ENCODE measurements at regions not wholly inside any gene's neighbourhood (a gene's known extent, or its start where the extent isn't known, plus 50 kb on each side); places are given as distances from the start of the nearest gene placed in this dataset.

- no TSS peak for BruUV-seq (replicated peaks)
- CTCF ChIA-PET (ENCODE audit: unreplicated experiment): no interaction called here
Observed at GRCh38 chr5:125233944-125234343, 487.5 kb upstream of the ZNF608 start.

GRCh38 chr5:125236007-125236406 lies 489.6 kb upstream of the ZNF608 start:
- H3K4me3 ChIP-seq (ENCODE audit: low read depth, low read length, poor library complexity, severe bottlenecking): no peak overlapping the region
- no peaks in the 10 kb centered on the region for H3K79me2 ChIP-seq (ENCODE audit: insufficient read depth, low read depth, low read length)
- no peaks in the 10 kb centered on the region for H3K9me3 ChIP-seq (ENCODE audit: low read length)
- no TSS peak for BruUV-seq (replicated peaks)
- H3K4me1 ChIP-seq (ENCODE audit: insufficient read depth, low read length, poor library complexity, severe bottlenecking): no peaks in the 10 kb centered on the region
- DNase-seq (ENCODE audit: low spot score): no peak
- no peaks in the 10 kb centered on the region for H3K9me2 ChIP-seq (ENCODE audit: insufficient read depth, low read length)
- no peak overlapping the region for H2AFZ ChIP-seq (ENCODE audit: low read length)
- intact Hi-C loops (cut with micrococcal nuclease; ENCODE audit: unreplicated experiment): no loop called here
- TF ChIP-seq CTCF (conservative IDR thresholded peaks at IDR 0.05; ENCODE audit: low read length) (no peak), EZH2phosphoT487 (IDR thresholded peaks at IDR 0.05; ENCODE audit: borderline replicate concordance, low read depth, low read length) (no peak)
- ChIA-PET POLR2A (interaction anchor here (0.6 to 1.9 kb wide), 6 partner anchors 13 to 1441 kb away, joined by 3 to 5 read pairs (median 3); no protein-coding TSS in a partner anchor), CTCF (ENCODE audit: unreplicated experiment) (no interaction called here)
- H3K4me2 ChIP-seq (ENCODE audit: low read length): no peak overlapping the region
- H3K36me3 ChIP-seq (ENCODE audit: insufficient read depth, low read length): no peaks in the 10 kb centered on the region
- no peaks in the 10 kb centered on the region for H4K20me1 ChIP-seq (ENCODE audit: insufficient read depth, low read length)
- H3K27ac ChIP-seq (ENCODE audit: low read depth, low read length, poor library complexity, severe bottlenecking): no peak overlapping the region

More at GRCh38 chr5:125233944-125234343, 487.5 kb upstream of the ZNF608 start:
- no peaks in the 10 kb centered on the region for H3K9me3 ChIP-seq (ENCODE audit: low read length)
- POLR2A ChIA-PET: interaction anchor here (0.6 to 0.8 kb wide), 2 partner anchors 33 to 110 kb away, joined by 3 to 4 read pairs; no protein-coding TSS in a partner anchor
- H3K9me2 ChIP-seq (ENCODE audit: insufficient read depth, low read length): no peaks in the 10 kb centered on the region
- no peak overlapping the region for H3K27ac ChIP-seq (ENCODE audit: low read depth, low read length, poor library complexity, severe bottlenecking)
- no peak for DNase-seq (ENCODE audit: low spot score)
- H3K79me2 ChIP-seq (ENCODE audit: insufficient read depth, low read depth, low read length): no peaks in the 10 kb centered on the region
- H4K20me1 ChIP-seq (ENCODE audit: insufficient read depth, low read length): no peaks in the 10 kb centered on the region
- TF ChIP-seq CTCF (conservative IDR thresholded peaks at IDR 0.05; ENCODE audit: low read length): no peak
- no peak for TF ChIP-seq EZH2phosphoT487 (IDR thresholded peaks at IDR 0.05; ENCODE audit: borderline replicate concordance, low read depth, low read length)
- H3K4me1 ChIP-seq (ENCODE audit: insufficient read depth, low read length, poor library complexity, severe bottlenecking): no peaks in the 10 kb centered on the region
- H3K36me3 ChIP-seq (ENCODE audit: insufficient read depth, low read length): no peaks in the 10 kb centered on the region
- H2AFZ ChIP-seq (ENCODE audit: low read length): no peak overlapping the region
- intact Hi-C loops (cut with micrococcal nuclease; ENCODE audit: unreplicated experiment): no loop called here
- H3K4me3 ChIP-seq (ENCODE audit: low read depth, low read length, poor library complexity, severe bottlenecking): no peak overlapping the region
- H3K4me2 ChIP-seq (ENCODE audit: low read length): no peak overlapping the region

GRCh38 chr5:125236981-125237380 lies 490.5 kb upstream of the ZNF608 start:
- Histone ChIP-seq H3K27ac (ENCODE audit: low read depth, low read length, poor library complexity, severe bottlenecking) (no peak overlapping the region), H3K4me3 (ENCODE audit: low read depth, low read length, poor library complexity, severe bottlenecking) (no peak overlapping the region), H4K20me1 (ENCODE audit: insufficient read depth, low read length) (no peaks in the 10 kb centered on the region), H3K4me1 (ENCODE audit: insufficient read depth, low read length, poor library complexity, severe bottlenecking) (no peaks in the 10 kb centered on the region), H3K79me2 (ENCODE audit: insufficient read depth, low read depth, low read length) (no peaks in the 10 kb centered on the region), H3K4me2 (ENCODE audit: low read length) (no peak overlapping the region), H3K9me2 (ENCODE audit: insufficient read depth, low read length) (no peaks in the 10 kb centered on the region), H3K36me3 (ENCODE audit: insufficient read depth, low read length) (no peaks in the 10 kb centered on the region), H2AFZ (ENCODE audit: low read length) (no peak overlapping the region), H3K9me3 (ENCODE audit: low read length) (no peaks in the 10 kb centered on the region)
- TF ChIP-seq EZH2phosphoT487 (IDR thresholded peaks at IDR 0.05; ENCODE audit: borderline replicate concordance, low read depth, low read length) (no peak), CTCF (conservative IDR thresholded peaks at IDR 0.05; ENCODE audit: low read length) (no peak)
- POLR2A ChIA-PET: interaction anchor here (1.1 kb wide), 1 partner anchor 65 kb away, joined by 3 read pairs; no protein-coding TSS in a partner anchor
- DNase-seq (ENCODE audit: low spot score): no peak
- no TSS peak for BruUV-seq (replicated peaks)
- intact Hi-C loops (cut with micrococcal nuclease; ENCODE audit: unreplicated experiment): no loop called here
- CTCF ChIA-PET (ENCODE audit: unreplicated experiment): no interaction called here
